HEK293 (cell line): ENCODE measurements at regions not wholly inside any gene's neighbourhood (a gene's known extent, or its start where the extent isn't known, plus 50 kb on each side); places are given as distances from the start of the nearest gene placed in this dataset.

Source experiments
- CTCF ChIA-PET: fragments of 350-600 bp; formaldehyde crosslinking; extraction: SDS; loops from one replicate; lab custom pipeline; 2021; ENCODE audit warnings: antibody characterized with exemption; lab: Yijun Ruan, JAX
- POLR2A ChIA-PET: fragments of 300-600 bp; formaldehyde crosslinking; extraction: SDS; loops from one replicate; lab custom pipeline; 2020; ENCODE audit warnings: antibody characterized with exemption, inconsistent platforms; lab: Yijun Ruan, JAX
- H3K27ac ChIP-seq: fragments of 200-500 bp; sonication (Bioruptor generic); 2 replicates; pipeline ENCODE4 v1.5.1; 2014; ENCODE audit warnings: low read depth, low read length, control low read depth, inconsistent platforms; ENCODE audit errors: extremely low read depth
- H3K36me3 ChIP-seq, 2 experiments: fragments of 200-500 bp in 1 of 2; sonication (Bioruptor generic) in 1 of 2; 1 replicate in 1 of 2; 2 replicates in 1 of 2; pipeline ENCODE4 v1.5.1; 2014 to 2017; ENCODE audit warnings: inconsistent platforms in 2 of 2, low read length in 2 of 2; ENCODE audit not compliant: control insufficient read depth in 2 of 2, insufficient read depth in 1 of 2
- H3K4me1 ChIP-seq: fragments of 200-500 bp; sonication (Bioruptor generic); 2 replicates; pipeline ENCODE4 v1.5.1; 2014; ENCODE audit warnings: mild to moderate bottlenecking, low read length, inconsistent platforms; ENCODE audit not compliant: control insufficient read depth, insufficient read depth
- H3K4me3 ChIP-seq: 2 replicates; pipeline ENCODE4 v1.5.1; 2011; ENCODE audit warnings: low read depth, mild to moderate bottlenecking, control low read depth, low read length, moderate library complexity
- H3K9me3 ChIP-seq: fragments of 200-500 bp; sonication (Bioruptor generic); 2 replicates; pipeline ENCODE4 v1.5.1; 2014; ENCODE audit warnings: low read depth, low read length, inconsistent platforms; ENCODE audit not compliant: control insufficient read depth, insufficient read depth
- GLI4 ChIP-seq: fragments of 450-650 bp; formaldehyde crosslinking; IDR thresholded peaks from 2 replicates; pipeline ENCODE4 v1.5.1; 2016; ENCODE audit warnings: missing biosample characterization, missing genetic modification characterization
- ZIC2 ChIP-seq: fragments of 450-650 bp; formaldehyde crosslinking; IDR thresholded peaks from 2 replicates; pipeline ENCODE4 v1.5.1; 2016; ENCODE audit warnings: missing biosample characterization, missing genetic modification characterization
- ZNF138 ChIP-seq: fragments of 450-650 bp; formaldehyde crosslinking; IDR thresholded peaks from 2 replicates; pipeline ENCODE4 v1.5.1; 2016; ENCODE audit warnings: missing biosample characterization, missing genetic modification characterization, borderline replicate concordance
- ZNF169 ChIP-seq: fragments of 450-650 bp; formaldehyde crosslinking; IDR thresholded peaks from 2 replicates; pipeline ENCODE4 v1.5.1; 2016; ENCODE audit warnings: missing biosample characterization, missing genetic modification characterization
- ZNF221 ChIP-seq: fragments of 450-650 bp; formaldehyde crosslinking; IDR thresholded peaks from 2 replicates; pipeline ENCODE4 v1.5.1; 2017; ENCODE audit warnings: missing biosample characterization, missing genetic modification characterization, borderline replicate concordance
- ZNF311 ChIP-seq: fragments of 450-650 bp; formaldehyde crosslinking; IDR thresholded peaks from 2 replicates; pipeline ENCODE4 v1.5.1; 2017; ENCODE audit warnings: missing biosample characterization, missing genetic modification characterization, borderline replicate concordance
- ZNF426 ChIP-seq: fragments of 450-650 bp; formaldehyde crosslinking; IDR thresholded peaks from 2 replicates; pipeline ENCODE4 v1.5.1; 2017; ENCODE audit warnings: missing biosample characterization, missing genetic modification characterization, mild to moderate bottlenecking, inconsistent platforms, moderate library complexity
- ZNF624 ChIP-seq: fragments of 450-650 bp; formaldehyde crosslinking; IDR thresholded peaks from 2 replicates; pipeline ENCODE4 v1.5.1; 2017; ENCODE audit warnings: missing biosample characterization, missing genetic modification characterization
- ZNF785 ChIP-seq: fragments of 450-650 bp; formaldehyde crosslinking; IDR thresholded peaks from 2 replicates; pipeline ENCODE4 v1.5.1; 2016; ENCODE audit warnings: missing biosample characterization, missing genetic modification characterization
- TF ChIP-seq, protein P1 (sequence below): fragments of 450-650 bp; formaldehyde crosslinking; IDR thresholded peaks from 2 replicates; pipeline ENCODE4 v1.5.1; 2017; ENCODE audit warnings: missing biosample characterization, missing genetic modification characterization
- TF ChIP-seq, protein P2 (sequence below): fragments of 450-650 bp; formaldehyde crosslinking; IDR thresholded peaks from 2 replicates; pipeline ENCODE4 v1.5.1; 2016; ENCODE audit warnings: missing biosample characterization, missing genetic modification characterization
- TF ChIP-seq, protein P3 (sequence below): fragments of 450-650 bp; formaldehyde crosslinking; IDR thresholded peaks from 2 replicates; pipeline ENCODE4 v1.5.1; 2017; ENCODE audit warnings: missing biosample characterization, missing genetic modification characterization
- TF ChIP-seq, protein P4 (sequence below): fragments of 450-650 bp; formaldehyde crosslinking; IDR thresholded peaks from 2 replicates; pipeline ENCODE4 v1.5.1; 2016; ENCODE audit warnings: missing biosample characterization, missing genetic modification characterization

DNA sequence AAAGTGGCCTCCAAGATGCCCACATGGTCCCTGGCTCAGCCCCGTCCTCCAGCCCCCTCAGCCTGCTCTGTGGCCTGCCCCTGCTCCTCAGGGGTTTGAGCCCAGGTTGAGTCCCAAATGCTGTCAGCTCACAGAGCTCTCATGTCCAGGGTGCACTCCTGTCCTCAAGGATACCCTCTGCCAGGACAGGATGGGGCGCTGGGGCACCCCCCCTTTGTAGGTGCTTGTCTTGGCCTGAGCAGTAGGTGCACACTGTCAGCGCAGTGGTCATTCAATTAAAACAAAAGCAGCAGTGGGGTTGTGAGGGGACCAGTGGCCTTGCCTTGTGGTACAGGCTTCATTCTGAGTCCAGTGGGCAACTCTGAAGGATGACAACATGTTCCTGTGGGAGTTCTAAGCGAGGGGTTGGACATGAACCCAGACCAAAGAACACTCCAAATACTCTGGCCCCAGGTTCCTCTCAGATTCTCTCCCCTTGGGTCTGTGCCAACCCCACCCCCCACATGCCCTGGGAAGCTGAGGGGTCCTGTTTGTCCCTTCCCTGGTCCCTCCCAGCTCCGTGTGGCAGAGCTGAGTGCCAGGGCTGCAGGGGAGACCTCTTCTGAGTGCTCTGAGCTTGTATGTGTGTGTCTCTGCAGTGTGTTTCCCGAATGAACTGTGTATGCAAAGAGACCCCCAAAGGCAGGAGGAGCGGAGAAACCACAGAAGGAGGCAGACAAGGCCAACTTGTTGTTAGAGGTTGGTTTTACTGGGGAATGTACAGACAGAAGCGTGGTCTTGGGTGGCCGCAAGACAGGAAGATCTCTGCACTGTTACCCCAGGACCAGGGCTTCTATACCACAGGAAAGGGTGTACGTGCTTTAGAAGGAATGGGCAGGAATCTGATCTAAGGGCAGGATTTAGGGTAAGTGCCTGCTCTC, 155.6 kb upstream of the HS6ST1 start:
- no peak overlapping the region for H3K4me3 ChIP-seq
- CTCF ChIA-PET = no interaction called here
- POLR2A ChIA-PET = no interaction called here
- no peaks in the 10 kb centered on the region for H3K4me1 ChIP-seq
- H3K9me3 ChIP-seq = no peaks in the 10 kb centered on the region; the same call in 1 of the 2 replicates
- no peaks in the 10 kb centered on the region for H3K36me3 ChIP-seq
- TF ChIP-seq ZNF138 (tag by site-specific recombination) (no peak), ZIC2 (tag by site-specific recombination) (no peak), ZNF221 (tag by site-specific recombination) (no peak)
- TF ChIP-seq, protein P1, sequence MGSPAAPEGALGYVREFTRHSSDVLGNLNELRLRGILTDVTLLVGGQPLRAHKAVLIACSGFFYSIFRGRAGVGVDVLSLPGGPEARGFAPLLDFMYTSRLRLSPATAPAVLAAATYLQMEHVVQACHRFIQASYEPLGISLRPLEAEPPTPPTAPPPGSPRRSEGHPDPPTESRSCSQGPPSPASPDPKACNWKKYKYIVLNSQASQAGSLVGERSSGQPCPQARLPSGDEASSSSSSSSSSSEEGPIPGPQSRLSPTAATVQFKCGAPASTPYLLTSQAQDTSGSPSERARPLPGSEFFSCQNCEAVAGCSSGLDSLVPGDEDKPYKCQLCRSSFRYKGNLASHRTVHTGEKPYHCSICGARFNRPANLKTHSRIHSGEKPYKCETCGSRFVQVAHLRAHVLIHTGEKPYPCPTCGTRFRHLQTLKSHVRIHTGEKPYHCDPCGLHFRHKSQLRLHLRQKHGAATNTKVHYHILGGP = no peak
- TF ChIP-seq, protein P2, sequence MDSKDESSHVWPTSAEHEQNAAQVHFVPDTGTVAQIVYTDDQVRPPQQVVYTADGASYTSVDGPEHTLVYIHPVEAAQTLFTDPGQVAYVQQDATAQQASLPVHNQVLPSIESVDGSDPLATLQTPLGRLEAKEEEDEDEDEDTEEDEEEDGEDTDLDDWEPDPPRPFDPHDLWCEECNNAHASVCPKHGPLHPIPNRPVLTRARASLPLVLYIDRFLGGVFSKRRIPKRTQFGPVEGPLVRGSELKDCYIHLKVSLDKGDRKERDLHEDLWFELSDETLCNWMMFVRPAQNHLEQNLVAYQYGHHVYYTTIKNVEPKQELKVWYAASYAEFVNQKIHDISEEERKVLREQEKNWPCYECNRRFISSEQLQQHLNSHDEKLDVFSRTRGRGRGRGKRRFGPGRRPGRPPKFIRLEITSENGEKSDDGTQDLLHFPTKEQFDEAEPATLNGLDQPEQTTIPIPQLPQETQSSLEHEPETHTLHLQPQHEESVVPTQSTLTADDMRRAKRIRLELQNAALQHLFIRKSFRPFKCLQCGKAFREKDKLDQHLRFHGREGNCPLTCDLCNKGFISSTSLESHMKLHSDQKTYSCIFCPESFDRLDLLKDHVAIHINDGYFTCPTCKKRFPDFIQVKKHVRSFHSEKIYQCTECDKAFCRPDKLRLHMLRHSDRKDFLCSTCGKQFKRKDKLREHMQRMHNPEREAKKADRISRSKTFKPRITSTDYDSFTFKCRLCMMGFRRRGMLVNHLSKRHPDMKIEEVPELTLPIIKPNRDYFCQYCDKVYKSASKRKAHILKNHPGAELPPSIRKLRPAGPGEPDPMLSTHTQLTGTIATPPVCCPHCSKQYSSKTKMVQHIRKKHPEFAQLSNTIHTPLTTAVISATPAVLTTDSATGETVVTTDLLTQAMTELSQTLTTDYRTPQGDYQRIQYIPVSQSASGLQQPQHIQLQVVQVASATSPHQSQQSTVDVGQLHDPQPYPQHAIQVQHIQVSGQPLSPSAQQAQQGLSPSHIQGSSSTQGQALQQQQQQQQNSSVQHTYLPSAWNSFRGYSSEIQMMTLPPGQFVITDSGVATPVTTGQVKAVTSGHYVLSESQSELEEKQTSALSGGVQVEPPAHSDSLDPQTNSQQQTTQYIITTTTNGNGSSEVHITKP (tag by site-specific recombination) = no peak
- no peak overlapping the region for H3K27ac ChIP-seq

DNA sequence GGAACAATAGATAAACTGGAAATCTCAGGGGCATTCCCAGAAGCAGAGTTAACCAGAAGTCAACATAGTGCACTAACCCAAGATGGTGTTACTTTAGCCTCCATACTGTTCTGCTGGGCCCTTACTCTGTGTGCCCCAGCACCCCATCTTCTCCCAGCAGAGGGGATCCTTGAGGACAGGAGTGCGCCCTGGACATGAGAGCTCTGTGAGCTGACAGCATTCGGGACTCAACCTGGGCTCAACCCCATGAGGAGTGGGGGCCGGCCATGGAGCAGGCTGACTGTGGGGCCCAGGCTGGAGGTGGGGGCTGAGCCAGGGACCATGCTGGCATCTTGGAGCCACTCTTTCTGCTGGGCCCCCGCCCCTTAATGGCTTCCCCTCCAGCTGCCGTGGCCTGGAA, 156.3 kb upstream of the HS6ST1 start:
- H3K27ac ChIP-seq = no peak overlapping the region

DNA sequence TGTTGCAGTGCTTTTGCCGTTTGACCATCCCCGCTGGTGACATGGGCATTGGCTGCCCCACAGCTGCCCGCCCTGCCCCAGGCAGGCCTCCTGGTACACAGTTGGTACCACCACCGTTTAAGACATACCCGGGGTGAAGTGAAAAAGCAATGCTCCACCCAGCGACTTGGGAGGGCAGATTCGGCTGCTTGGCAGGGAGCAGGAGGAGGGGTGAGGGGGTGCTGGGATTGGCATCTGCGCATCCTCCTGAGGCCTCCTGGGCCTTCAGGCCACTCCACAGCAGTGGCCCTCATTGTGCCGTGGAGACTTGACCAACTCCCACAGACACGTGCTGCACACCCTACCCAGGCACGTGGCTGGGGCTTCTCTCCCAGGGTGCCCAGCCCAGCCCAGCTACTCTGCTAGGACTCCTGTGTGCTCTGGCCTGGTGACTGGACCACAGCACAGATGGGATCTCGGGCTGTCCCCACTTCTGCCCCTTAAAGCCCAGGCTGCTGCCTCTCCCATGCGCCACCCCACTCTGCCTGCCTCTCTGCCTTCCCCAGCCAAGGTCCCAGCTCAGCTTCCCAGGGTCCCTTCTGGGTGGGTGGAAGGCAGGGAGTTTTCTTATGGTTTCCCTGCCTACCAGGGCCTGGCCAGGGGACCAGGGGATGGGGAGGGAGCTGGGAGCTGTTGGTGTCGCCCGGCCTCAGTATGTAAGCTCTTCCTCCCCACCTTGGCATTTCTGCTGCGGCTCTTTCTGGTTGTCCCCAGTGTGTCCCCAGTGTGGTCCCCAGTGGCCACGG, 157.0 kb upstream of the HS6ST1 start:
- CTCF ChIA-PET = no interaction called here
- no peaks in the 10 kb centered on the region; the same call in 1 of the 2 replicates for H3K9me3 ChIP-seq
- H3K4me1 ChIP-seq = no peaks in the 10 kb centered on the region
- no peaks in the 10 kb centered on the region for H3K36me3 ChIP-seq
- POLR2A ChIA-PET = no interaction called here
- TF ChIP-seq, protein P3, sequence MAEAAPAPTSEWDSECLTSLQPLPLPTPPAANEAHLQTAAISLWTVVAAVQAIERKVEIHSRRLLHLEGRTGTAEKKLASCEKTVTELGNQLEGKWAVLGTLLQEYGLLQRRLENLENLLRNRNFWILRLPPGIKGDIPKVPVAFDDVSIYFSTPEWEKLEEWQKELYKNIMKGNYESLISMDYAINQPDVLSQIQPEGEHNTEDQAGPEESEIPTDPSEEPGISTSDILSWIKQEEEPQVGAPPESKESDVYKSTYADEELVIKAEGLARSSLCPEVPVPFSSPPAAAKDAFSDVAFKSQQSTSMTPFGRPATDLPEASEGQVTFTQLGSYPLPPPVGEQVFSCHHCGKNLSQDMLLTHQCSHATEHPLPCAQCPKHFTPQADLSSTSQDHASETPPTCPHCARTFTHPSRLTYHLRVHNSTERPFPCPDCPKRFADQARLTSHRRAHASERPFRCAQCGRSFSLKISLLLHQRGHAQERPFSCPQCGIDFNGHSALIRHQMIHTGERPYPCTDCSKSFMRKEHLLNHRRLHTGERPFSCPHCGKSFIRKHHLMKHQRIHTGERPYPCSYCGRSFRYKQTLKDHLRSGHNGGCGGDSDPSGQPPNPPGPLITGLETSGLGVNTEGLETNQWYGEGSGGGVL (tag by site-specific recombination) = no peak
- H3K4me3 ChIP-seq = no peak overlapping the region
- no peak overlapping the region for H3K27ac ChIP-seq

More for the DNA sequence above, 156.3 kb upstream of the HS6ST1 start:
- H3K36me3 ChIP-seq = no peaks in the 10 kb centered on the region
- ChIA-PET CTCF (no interaction called here), POLR2A (no interaction called here)
- H3K4me1 ChIP-seq = no peaks in the 10 kb centered on the region
- no peaks in the 10 kb centered on the region; the same call in 1 of the 2 replicates for H3K9me3 ChIP-seq
- H3K4me3 ChIP-seq = no peak overlapping the region
- no peak for TF ChIP-seq ZNF624
- TF ChIP-seq ZNF426 (tag by site-specific recombination) = no peak
- TF ChIP-seq ZNF311 = no peak
- TF ChIP-seq GLI4 = no peak
- TF ChIP-seq ZNF169 (tag by site-specific recombination) = no peak
- no peak for TF ChIP-seq ZNF785 (tag by site-specific recombination)
- TF ChIP-seq, protein P4, sequence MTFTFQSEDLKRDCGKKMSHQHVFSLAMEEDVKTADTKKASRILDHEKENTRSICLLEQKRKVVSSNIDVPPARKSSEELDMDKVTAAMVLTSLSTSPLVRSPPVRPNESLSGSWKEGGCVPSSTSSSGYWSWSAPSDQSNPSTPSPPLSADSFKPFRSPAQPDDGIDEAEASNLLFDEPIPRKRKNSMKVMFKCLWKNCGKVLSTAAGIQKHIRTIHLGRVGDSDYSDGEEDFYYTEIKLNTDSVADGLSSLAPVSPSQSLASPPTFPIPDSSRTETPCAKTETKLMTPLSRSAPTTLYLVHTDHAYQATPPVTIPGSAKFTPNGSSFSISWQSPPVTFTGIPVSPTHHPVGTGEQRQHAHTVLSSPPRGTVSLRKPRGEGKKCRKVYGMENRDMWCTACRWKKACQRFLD = no peak
- TF ChIP-seq, all 188 proteins: peak for 0
